H9 (cell line): ENCODE measurements at regions not wholly inside any gene's neighbourhood (a gene's known extent, or its start where the extent isn't known, plus 50 kb on each side); places are given as distances from the start of the nearest gene placed in this dataset.
A peak's percentile ranks its signal among the peaks of the same experiment; 100 is the strongest.

Experiments
- DNase-seq: peaks from one replicate; pipeline ENCODE4 v3.0.0-alpha.2; 2017
- H2AFZ ChIP-seq: one replicate; pipeline ENCODE4 v1.6.1; 2013; ENCODE audit warnings: mild to moderate bottlenecking, low read length, control low read depth, moderate library complexity
- H2AK5ac ChIP-seq: 2 replicates; pipeline ENCODE4 v1.6.1; 2013; ENCODE audit warnings: low read length, control low read depth, mixed read lengths; ENCODE audit not compliant: insufficient read length
- H2BK120ac ChIP-seq: one replicate; pipeline ENCODE4 v1.6.1; 2013; ENCODE audit warnings: low read depth, mild to moderate bottlenecking, low read length, control low read depth, inconsistent platforms; ENCODE audit not compliant: poor library complexity, severe bottlenecking
- H2BK12ac ChIP-seq: 2 replicates; pipeline ENCODE4 v1.6.1; 2013; ENCODE audit warnings: low read length, control low read depth, mixed read lengths, low read depth; ENCODE audit not compliant: insufficient read length
- H2BK15ac ChIP-seq: 2 replicates; pipeline ENCODE4 v1.6.1; 2013; ENCODE audit warnings: low read depth, low read length, control low read depth
- H2BK20ac ChIP-seq: one replicate; pipeline ENCODE4 v1.6.1; 2013; ENCODE audit warnings: low read depth, mild to moderate bottlenecking, low read length, control low read depth, inconsistent platforms; ENCODE audit not compliant: poor library complexity, severe bottlenecking
- H2BK5ac ChIP-seq: 2 replicates; pipeline ENCODE4 v1.6.1; 2013; ENCODE audit warnings: low read length, control low read depth, mixed read lengths; ENCODE audit not compliant: insufficient read length
- H3K14ac ChIP-seq: 2 replicates; pipeline ENCODE4 v1.6.1; 2013; ENCODE audit warnings: low read length, control low read depth; ENCODE audit not compliant: insufficient read depth
- H3K18ac ChIP-seq: 2 replicates; pipeline ENCODE4 v1.6.1; 2013; ENCODE audit warnings: low read depth, mild to moderate bottlenecking, mixed read lengths, low read length, control low read depth; ENCODE audit not compliant: insufficient read length
- H3K23ac ChIP-seq: 2 replicates; pipeline ENCODE4 v1.6.1; 2013; ENCODE audit warnings: low read length, control low read depth, mixed read lengths, low read depth; ENCODE audit not compliant: insufficient read length
- H3K23me2 ChIP-seq: 2 replicates; pipeline ENCODE4 v1.6.1; 2013; ENCODE audit warnings: low read depth, mild to moderate bottlenecking, mixed read lengths, low read length, control low read depth; ENCODE audit not compliant: insufficient read length, poor library complexity, severe bottlenecking
- H3K27ac ChIP-seq: 2 replicates; pipeline ENCODE4 v1.5.1; 2013; ENCODE audit warnings: low read length, control low read depth, mixed read lengths, low read depth; ENCODE audit not compliant: insufficient read length
- H3K27me3 ChIP-seq: 2 replicates; pipeline ENCODE4 v1.6.1; 2013; ENCODE audit warnings: low read length, control low read depth, inconsistent platforms; ENCODE audit not compliant: insufficient read depth
- H3K4ac ChIP-seq: 2 replicates; pipeline ENCODE4 v1.6.1; 2013; ENCODE audit warnings: low read depth, mild to moderate bottlenecking, control low read depth, inconsistent platforms, low read length, moderate library complexity
- H3K4me1 ChIP-seq: 2 replicates; pipeline ENCODE4 v1.6.1; 2013; ENCODE audit warnings: low read length, control low read depth, inconsistent platforms; ENCODE audit not compliant: insufficient read depth
- H3K4me2 ChIP-seq: 2 replicates; pipeline ENCODE4 v1.6.1; 2013; ENCODE audit warnings: low read length, control low read depth, mixed read lengths; ENCODE audit not compliant: insufficient read length, insufficient read depth
- H3K56ac ChIP-seq: 2 replicates; pipeline ENCODE4 v1.6.1; 2013; ENCODE audit warnings: low read depth, mild to moderate bottlenecking, mixed read lengths, low read length, control low read depth; ENCODE audit not compliant: insufficient read length
- H3K79me1 ChIP-seq: 2 replicates; pipeline ENCODE4 v1.6.1; 2013; ENCODE audit warnings: low read depth, mild to moderate bottlenecking, moderate library complexity, low read length, control low read depth, inconsistent platforms; ENCODE audit not compliant: insufficient read depth, poor library complexity, severe bottlenecking
- H3K79me2 ChIP-seq: 2 replicates; pipeline ENCODE4 v1.6.1; 2013; ENCODE audit warnings: low read length, control low read depth, inconsistent platforms; ENCODE audit not compliant: insufficient read depth
- H3K9ac ChIP-seq: 2 replicates; pipeline ENCODE4 v1.6.1; 2013; ENCODE audit warnings: low read length, control low read depth, mixed read lengths; ENCODE audit not compliant: insufficient read length; ENCODE audit errors: extremely low read depth
- H3K9me3 ChIP-seq: one replicate; pipeline ENCODE4 v1.6.1; 2013; ENCODE audit warnings: low read depth, low read length, inconsistent platforms; ENCODE audit not compliant: control insufficient read depth
- H3T11ph ChIP-seq: one replicate; pipeline ENCODE4 v1.6.1; 2013; ENCODE audit warnings: mild to moderate bottlenecking, low read length, control low read depth, inconsistent platforms
- H4K20me1 ChIP-seq: one replicate; pipeline ENCODE4 v1.6.1; 2013; ENCODE audit not compliant: control insufficient read depth, insufficient read length, insufficient read depth
- H4K5ac ChIP-seq: 2 replicates; pipeline ENCODE4 v1.6.1; 2013; ENCODE audit warnings: low read depth, mild to moderate bottlenecking, mixed read lengths, low read length, control low read depth; ENCODE audit not compliant: insufficient read length
- H4K8ac ChIP-seq: replicated peaks from 2 replicates; pipeline ENCODE4 v1.6.1; 2013; ENCODE audit warnings: low read length, control low read depth, mixed read lengths, low read depth; ENCODE audit not compliant: insufficient read length
- H4K91ac ChIP-seq: 2 replicates; pipeline ENCODE4 v1.6.1; 2013; ENCODE audit warnings: low read depth, mild to moderate bottlenecking, moderate library complexity, mixed read lengths, low read length, control low read depth; ENCODE audit not compliant: insufficient read length
- H3K27ac Mint-ChIP-seq, 3 experiments: 2 replicates in 2 of 3; 3 replicates in 1 of 3; pipeline ENCODE4 v1.8.0; 2020 to 2021; ENCODE audit warnings: mixed read lengths in 3 of 3, mild to moderate bottlenecking in 1 of 3, moderate library complexity in 1 of 3
- H3K27me3 Mint-ChIP-seq: 2 replicates; pipeline ENCODE4 v1.8.0; 2021; ENCODE audit warnings: low read depth, mild to moderate bottlenecking, moderate library complexity, mixed read lengths
- H3K36me3 Mint-ChIP-seq, 3 experiments: 2 replicates in 2 of 3; 3 replicates in 1 of 3; pipeline ENCODE4 v1.8.0; 2020 to 2021; ENCODE audit warnings: low read depth in 3 of 3, mixed read lengths in 3 of 3; ENCODE audit not compliant: insufficient read depth in 1 of 3
- H3K4me1 Mint-ChIP-seq, 2 experiments: 2 replicates each; pipeline ENCODE4 v1.8.0; 2020; ENCODE audit warnings: mixed read lengths in 2 of 2
- H3K4me3 Mint-ChIP-seq, 2 experiments: 2 replicates in 1 of 2; 3 replicates in 1 of 2; pipeline ENCODE4 v1.8.0; 2020 to 2021; ENCODE audit warnings: mild to moderate bottlenecking in 2 of 2, mixed read lengths in 2 of 2, moderate library complexity in 1 of 2
- H3K9me3 Mint-ChIP-seq, 2 experiments: 2 replicates in 1 of 2; 3 replicates in 1 of 2; pipeline ENCODE4 v1.8.0; 2020; ENCODE audit warnings: mild to moderate bottlenecking in 2 of 2, mixed read lengths in 2 of 2, moderate library complexity in 1 of 2
- TF ChIP-seq, protein P1 (sequence below): fragments of 200-600 bp; sonication (generic); conservative IDR thresholded peaks from 3 replicates; pipeline ENCODE4 v1.8.0; 2021; ENCODE audit warnings: antibody characterized with exemption, mild to moderate bottlenecking

DNA sequence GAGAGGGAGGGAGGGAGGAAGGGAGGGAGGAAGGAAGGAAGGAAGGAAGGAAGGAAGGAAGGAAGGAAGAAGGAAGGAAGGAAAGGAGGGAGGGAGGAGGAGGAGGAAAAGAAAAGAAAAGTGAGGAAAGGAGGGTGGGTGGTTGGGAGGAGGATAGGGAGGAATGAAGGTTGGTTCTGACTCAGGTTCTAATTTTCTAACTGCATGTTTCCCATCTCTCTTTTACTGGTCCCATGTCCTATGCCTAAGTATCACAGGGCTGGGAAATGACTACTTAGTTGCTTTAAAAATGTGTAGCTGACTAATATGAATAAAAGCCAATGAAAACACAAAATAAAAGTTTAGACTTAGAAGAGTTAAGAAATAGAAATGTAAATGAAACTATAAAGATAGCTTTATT is 890.9 kb upstream of the POT1 start:
- Histone ChIP-seq H2BK20ac (no peak overlapping the region), H3K4me2 (no peak overlapping the region), H3K9ac (no peak overlapping the region), H2AFZ (no peak overlapping the region), H2BK120ac (no peak overlapping the region), H2BK5ac (no peak overlapping the region), H3K27ac (no peak overlapping the region), H2AK5ac (no peak overlapping the region), H3K79me2 (no peaks in the 10 kb centered on the region), H3K79me1 (no peaks in the 10 kb centered on the region), H4K20me1 (no peaks in the 10 kb centered on the region), H3K23me2 (no peaks in the 10 kb centered on the region), H4K8ac (no peak overlapping the region), H3T11ph (no peak overlapping the region), H3K23ac (no peak overlapping the region), H3K56ac (no peak overlapping the region), H4K5ac (no peak overlapping the region), H4K91ac (no peak overlapping the region), H3K4ac (no peak overlapping the region), H3K18ac (no peak overlapping the region), H3K14ac (no peak overlapping the region), H3K27me3 (no peaks in the 10 kb centered on the region), H2BK12ac (no peak overlapping the region), H3K4me1 (no peaks in the 10 kb centered on the region), H2BK15ac (no peak overlapping the region), H3K9me3 (no peaks in the 10 kb centered on the region)
- TF ChIP-seq, protein P1, sequence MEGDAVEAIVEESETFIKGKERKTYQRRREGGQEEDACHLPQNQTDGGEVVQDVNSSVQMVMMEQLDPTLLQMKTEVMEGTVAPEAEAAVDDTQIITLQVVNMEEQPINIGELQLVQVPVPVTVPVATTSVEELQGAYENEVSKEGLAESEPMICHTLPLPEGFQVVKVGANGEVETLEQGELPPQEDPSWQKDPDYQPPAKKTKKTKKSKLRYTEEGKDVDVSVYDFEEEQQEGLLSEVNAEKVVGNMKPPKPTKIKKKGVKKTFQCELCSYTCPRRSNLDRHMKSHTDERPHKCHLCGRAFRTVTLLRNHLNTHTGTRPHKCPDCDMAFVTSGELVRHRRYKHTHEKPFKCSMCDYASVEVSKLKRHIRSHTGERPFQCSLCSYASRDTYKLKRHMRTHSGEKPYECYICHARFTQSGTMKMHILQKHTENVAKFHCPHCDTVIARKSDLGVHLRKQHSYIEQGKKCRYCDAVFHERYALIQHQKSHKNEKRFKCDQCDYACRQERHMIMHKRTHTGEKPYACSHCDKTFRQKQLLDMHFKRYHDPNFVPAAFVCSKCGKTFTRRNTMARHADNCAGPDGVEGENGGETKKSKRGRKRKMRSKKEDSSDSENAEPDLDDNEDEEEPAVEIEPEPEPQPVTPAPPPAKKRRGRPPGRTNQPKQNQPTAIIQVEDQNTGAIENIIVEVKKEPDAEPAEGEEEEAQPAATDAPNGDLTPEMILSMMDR: no peak
- H3K36me3 Mint-ChIP-seq: no peaks in the 10 kb centered on the region
- no peak overlapping the region for H3K4me3 Mint-ChIP-seq
- no peaks in the 10 kb centered on the region for H3K4me1 Mint-ChIP-seq
- DNase-seq: no peak
- peak overlapping the region in 1 of 3 experiments; percentile 68; a peak in 1 of 7 replicates for H3K27ac Mint-ChIP-seq
- H3K9me3 Mint-ChIP-seq: no peaks in the 10 kb centered on the region; a peak in 2 of 5 replicates
- H3K27me3 Mint-ChIP-seq: no peaks in the 10 kb centered on the region
